ENCODE measurements at regions not wholly inside any gene's neighbourhood (a gene's known extent, or its start where the extent isn't known, plus 50 kb on each side); places are given as distances from the start of the nearest gene placed in this dataset.

DNA sequence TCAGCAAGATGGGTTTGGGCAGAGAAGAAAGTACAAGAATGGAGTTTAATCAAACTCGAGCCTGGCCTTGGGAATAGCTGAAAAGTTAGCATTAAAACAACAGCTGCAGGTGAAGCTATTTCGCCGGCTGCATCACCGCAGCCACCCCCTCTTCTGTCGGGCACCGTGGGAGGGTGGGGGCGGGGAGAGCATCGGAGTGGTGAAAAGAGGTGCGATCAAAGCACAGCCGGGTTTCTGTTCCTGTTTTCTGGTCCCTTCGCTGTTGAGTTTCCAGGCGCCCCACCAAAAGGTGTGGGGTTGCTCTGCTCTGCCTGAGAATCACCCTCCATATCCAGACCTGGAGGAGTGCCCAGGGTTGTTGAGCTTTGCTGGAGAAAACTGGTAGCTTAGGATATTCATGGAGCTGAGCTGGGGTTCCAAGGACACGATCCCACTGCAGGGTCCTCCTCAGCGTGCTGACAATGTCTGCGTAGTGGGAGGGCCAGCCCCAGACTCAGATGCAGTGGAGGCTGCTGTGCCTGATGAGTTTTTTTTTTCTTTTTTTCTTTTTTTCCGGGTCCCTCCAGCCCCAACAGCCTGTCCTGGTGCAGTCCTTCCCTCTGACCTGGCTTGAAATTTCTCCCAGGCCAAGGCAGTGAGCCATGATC lies 127.5 kb upstream of the C1orf174 start:
- H3K4me1 ChIP-seq (replicated peaks), result no peaks in the 10 kb centered on the region
- H3K36me3 ChIP-seq, result no peaks in the 10 kb centered on the region
- no peak overlapping the region for H3K4me3 ChIP-seq
- no peaks in the 10 kb centered on the region for H3K27me3 ChIP-seq (replicated peaks)
- DNase-seq (ENCODE audit: low read depth in 1 of 2, low spot score in 2 of 2), result no peak
- no peaks in the 10 kb centered on the region for H3K9me3 ChIP-seq (replicated peaks)
- no peak overlapping the region for H3K27ac ChIP-seq

DNA sequence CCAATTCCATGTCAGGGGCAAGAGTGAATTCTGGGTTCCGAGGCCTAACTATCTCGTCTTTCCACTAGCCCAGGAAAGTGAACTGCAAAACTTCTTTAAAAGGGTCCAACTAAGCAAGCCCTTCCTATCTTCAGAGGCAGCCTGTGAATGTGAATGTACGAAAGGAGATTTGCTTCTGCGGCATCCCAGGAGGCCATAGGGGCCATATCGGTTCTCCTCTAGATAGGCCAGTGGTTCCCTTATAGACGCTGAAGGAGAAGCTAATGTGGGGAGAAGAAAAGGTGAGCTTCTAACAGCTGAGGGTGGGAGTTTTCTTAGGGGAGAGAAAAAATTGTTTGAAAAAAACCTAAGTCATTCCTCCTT lies 128.0 kb upstream of the C1orf174 start:
- H3K4me1 ChIP-seq (replicated peaks), result no peaks in the 10 kb centered on the region
- H3K36me3 ChIP-seq, result no peaks in the 10 kb centered on the region
- H3K9me3 ChIP-seq (replicated peaks), result no peaks in the 10 kb centered on the region
- H3K27me3 ChIP-seq (replicated peaks), result no peaks in the 10 kb centered on the region
- no peak overlapping the region for H3K4me3 ChIP-seq
- H3K27ac ChIP-seq, result no peak overlapping the region
- DNase-seq (ENCODE audit: low read depth in 1 of 2, low spot score in 2 of 2), result no peak

DNA sequence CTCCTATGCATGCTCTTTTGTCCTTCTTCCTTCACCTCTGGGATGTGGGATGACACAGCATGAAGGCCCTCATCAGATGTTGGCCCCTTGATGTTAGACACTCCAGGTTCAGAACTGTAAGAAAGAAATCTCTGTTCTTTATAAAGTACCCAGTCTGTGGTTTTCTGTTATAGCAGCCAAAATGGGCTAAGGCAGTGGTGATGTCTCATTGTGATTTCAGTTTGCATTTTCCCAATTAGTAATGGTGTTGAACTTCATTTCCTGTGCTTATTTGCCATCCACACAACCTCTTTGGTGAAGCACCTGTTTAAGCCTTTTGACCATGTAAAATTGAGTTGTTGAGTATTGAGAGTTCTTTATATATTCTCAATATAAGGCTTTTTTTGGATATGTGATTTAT lies 129.3 kb upstream of the C1orf174 start:
- no peak for DNase-seq (ENCODE audit: low read depth in 1 of 2, low spot score in 2 of 2)
- Histone ChIP-seq H3K4me1 (replicated peaks) (no peaks in the 10 kb centered on the region), H3K27ac (no peak overlapping the region), H3K9me3 (replicated peaks) (no peaks in the 10 kb centered on the region), H3K27me3 (replicated peaks) (no peaks in the 10 kb centered on the region), H3K36me3 (no peaks in the 10 kb centered on the region), H3K4me3 (no peak overlapping the region)

DNA sequence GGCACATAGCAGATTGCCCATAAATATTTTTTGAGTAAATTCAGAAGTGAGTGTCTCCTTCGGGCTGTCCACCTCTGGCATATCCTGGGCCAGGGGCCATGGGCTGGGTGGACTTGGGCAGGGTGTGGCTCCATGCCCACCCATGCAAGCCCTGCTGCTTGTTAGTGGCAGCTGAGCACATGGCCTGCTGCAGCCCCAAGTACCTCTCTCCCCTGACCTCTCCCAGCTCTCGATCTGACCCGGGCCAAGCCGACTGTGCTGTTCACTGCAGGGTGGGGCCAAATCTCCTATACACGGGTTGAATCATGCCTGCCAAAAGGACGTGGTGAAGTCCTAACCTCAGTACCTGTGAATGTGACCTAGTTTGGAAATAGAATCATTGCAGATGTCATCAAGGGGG lies 132.5 kb upstream of the C1orf174 start:
- Histone ChIP-seq H3K27ac (no peak overlapping the region), H3K27me3 (replicated peaks) (no peaks in the 10 kb centered on the region), H3K4me1 (replicated peaks) (no peaks in the 10 kb centered on the region), H3K36me3 (no peaks in the 10 kb centered on the region), H3K4me3 (no peak overlapping the region), H3K9me3 (replicated peaks) (no peaks in the 10 kb centered on the region)
- no peak for DNase-seq (ENCODE audit: low read depth in 1 of 2, low spot score in 2 of 2)

DNA sequence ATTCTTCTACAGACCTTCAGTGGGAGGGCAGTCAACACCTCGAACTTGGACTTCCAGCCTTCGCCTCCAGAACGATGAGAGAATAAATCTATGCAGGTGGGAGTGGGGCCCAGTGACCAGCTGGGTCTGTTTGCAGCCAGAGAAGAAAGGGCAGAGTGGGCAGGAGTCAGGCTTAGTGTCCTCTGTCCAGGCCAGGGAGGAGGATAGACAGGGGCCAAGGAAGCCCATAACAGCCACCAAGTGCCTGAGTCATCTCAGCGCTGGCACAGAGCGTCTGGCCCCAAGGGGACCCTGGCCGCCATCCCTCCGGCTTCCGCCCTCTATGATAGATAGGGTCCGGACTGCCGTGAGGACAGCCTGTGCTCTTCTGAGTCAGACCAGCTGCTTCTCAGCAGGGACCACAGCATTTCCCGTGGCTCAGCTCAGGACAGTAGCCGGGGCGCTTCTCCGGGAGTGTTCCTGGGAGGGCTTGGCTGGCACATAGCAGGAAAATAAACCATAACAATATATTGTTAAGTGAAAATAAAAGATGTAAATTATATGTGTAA lies 133.1 kb upstream of the C1orf174 start:
- Histone ChIP-seq H3K4me1 (replicated peaks) (no peaks in the 10 kb centered on the region), H3K4me3 (no peak overlapping the region), H3K27me3 (replicated peaks) (no peaks in the 10 kb centered on the region), H3K36me3 (no peaks in the 10 kb centered on the region), H3K27ac (no peak overlapping the region), H3K9me3 (replicated peaks) (no peaks in the 10 kb centered on the region)
- no peak for DNase-seq (ENCODE audit: low read depth in 1 of 2, low spot score in 2 of 2)

DNA sequence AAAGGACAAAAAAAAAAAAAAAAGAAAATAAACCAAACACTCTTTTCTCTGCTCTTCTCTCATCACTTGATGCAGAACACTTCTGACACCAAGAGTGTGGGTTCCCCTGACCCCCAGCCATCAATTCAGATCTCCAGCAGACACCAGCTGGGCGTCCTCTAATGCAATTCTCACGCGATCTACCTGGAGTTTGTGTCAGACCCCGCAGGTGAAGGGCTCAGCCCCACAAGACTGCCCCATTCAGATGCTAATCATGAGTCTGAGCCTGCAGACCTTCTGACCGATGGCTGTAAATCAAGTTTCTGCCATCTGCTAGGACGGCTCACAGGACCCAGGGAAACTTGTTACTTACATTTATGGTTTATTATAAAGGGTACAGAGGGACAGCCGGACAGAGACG lies 133.6 kb upstream of the C1orf174 start:
- Histone ChIP-seq H3K4me1 (replicated peaks) (no peaks in the 10 kb centered on the region), H3K27ac (no peak overlapping the region), H3K36me3 (no peaks in the 10 kb centered on the region), H3K4me3 (no peak overlapping the region), H3K9me3 (replicated peaks) (no peaks in the 10 kb centered on the region), H3K27me3 (replicated peaks) (no peaks in the 10 kb centered on the region)
- no peak for DNase-seq (ENCODE audit: low read depth in 1 of 2, low spot score in 2 of 2)

DNA sequence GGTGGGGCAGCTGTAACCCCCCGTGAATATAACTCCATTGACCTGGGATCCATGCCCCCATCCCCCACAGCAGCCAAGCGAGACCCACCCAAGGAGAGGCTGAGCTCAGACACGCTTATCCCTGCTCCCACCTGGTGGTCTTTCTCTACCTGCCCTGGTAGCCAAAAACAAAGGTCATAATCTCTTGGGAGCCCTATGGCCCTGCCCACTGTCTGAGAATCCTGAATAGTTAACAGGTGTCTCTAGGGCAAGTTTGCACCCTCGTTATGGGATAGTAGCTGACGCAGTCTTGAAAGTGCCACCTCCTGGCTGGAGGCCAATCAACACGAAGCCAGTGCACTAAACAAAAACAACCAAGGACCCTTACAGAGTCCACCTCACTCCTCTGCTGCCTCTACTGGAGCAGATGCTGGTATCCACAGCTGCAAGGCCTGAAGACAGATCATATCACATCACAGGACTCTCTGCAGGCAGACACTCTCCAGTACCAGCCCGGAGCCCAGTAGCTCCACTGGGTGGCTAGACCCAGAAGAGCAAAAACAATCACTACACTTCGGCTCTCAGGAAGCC lies 134.3 kb upstream of the C1orf174 start:
- Histone ChIP-seq H3K4me3 (no peak overlapping the region), H3K27ac (no peak overlapping the region), H3K9me3 (replicated peaks) (no peaks in the 10 kb centered on the region), H3K36me3 (no peaks in the 10 kb centered on the region), H3K27me3 (replicated peaks) (no peaks in the 10 kb centered on the region), H3K4me1 (replicated peaks) (no peaks in the 10 kb centered on the region)
- no peak for DNase-seq (ENCODE audit: low read depth in 1 of 2, low spot score in 2 of 2)

DNA sequence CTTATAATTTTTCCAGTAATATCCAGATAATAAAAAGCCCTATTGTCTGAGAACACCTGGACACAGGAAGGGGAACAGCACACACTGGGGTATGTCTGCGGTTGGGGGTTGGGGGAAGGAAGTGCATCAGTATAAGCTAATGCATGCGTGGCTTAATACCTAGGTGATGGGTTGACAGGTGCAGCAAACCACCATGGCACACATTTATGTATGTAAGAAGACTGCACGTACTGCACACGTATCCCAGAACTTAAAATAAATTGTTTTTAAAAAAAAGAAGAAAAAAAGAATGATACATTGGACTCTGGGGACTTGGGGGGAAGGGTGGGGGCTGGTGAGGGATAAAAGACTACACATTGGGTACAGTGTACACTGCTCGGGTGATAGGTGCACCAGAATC lies 144.9 kb upstream of the C1orf174 start:
- H3K9me3 ChIP-seq (replicated peaks), result no peaks in the 10 kb centered on the region
- no peaks in the 10 kb centered on the region for H3K27me3 ChIP-seq (replicated peaks)
- H3K4me3 ChIP-seq, result no peak overlapping the region
- no peak overlapping the region for H3K27ac ChIP-seq
- H3K4me1 ChIP-seq (replicated peaks), result no peaks in the 10 kb centered on the region
- DNase-seq (ENCODE audit: low read depth in 1 of 2, low spot score in 2 of 2), result no peak
- H3K36me3 ChIP-seq, result no peaks in the 10 kb centered on the region

DNA sequence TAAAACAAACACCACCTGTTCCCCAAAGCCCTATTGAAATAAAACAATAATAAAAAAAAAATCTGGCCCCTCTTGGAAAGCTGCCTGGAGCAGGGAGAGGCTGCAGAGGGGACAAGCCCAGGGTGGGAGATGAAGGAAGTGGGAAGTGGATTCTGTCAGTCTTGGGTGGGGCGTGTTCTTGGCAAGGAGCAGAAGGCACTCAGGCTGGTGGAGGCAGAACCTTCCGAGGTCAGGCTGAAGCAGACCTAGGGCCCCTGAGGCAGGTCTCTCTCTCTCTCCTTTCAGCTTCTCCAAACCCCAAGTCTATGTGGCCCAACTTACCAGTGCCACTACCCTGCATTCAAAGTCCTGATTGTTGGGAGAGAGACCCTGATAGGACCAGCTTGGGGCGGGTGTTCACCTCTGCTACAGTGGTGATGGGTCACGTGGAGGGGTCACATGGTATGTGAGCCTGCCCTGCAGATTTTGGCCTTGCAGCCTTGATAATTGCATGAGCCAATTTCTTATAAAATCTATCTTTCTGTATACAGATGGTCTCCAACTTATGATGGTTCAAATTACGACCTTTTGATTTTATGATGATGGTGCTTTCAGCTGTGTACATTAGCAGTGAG lies 145.4 kb upstream of the C1orf174 start:
- no peak for DNase-seq (ENCODE audit: low read depth in 1 of 2, low spot score in 2 of 2)
- no peaks in the 10 kb centered on the region for H3K36me3 ChIP-seq
- no peaks in the 10 kb centered on the region for H3K4me1 ChIP-seq (replicated peaks)

DNA sequence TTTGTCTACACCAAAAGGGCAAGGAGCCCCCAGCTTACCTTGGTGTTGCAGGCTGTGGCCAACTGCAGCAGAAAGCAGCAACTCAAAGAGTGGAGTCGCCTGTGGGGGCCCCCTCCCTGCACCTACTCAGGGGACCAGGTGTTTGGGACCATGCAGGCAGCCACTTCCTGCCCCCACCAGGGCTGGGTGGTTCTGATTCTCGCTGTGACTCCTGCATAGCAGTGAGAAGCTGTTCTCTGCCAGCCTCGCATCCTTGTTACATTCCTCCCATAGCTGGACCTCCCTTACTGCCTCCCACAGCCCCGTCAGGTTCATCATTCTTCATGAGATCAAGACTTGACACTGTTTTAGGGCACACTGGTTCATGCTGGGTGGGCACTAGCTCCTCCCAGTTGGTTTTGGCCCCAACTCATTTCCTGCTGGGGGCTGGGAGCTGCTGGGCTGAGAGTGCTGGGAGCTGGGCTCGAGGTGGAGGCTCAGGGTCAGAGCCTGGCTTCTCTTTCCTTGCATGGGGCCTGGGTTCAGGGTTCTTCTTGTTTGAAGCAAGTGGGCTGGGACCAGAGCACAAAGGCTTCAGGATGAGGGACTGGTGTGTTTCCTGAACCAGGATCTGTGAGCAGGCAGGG lies 146.9 kb upstream of the C1orf174 start:
- H3K4me1 ChIP-seq (replicated peaks), result no peaks in the 10 kb centered on the region
- no peaks in the 10 kb centered on the region for H3K9me3 ChIP-seq (replicated peaks)
- DNase-seq (ENCODE audit: low read depth in 1 of 2, low spot score in 2 of 2), result no peak
- H3K27me3 ChIP-seq (replicated peaks), result no peaks in the 10 kb centered on the region
- H3K36me3 ChIP-seq, result no peaks in the 10 kb centered on the region
- H3K27ac ChIP-seq, result no peak overlapping the region
- no peak overlapping the region for H3K4me3 ChIP-seq

More for the DNA sequence above, 145.4 kb upstream of the C1orf174 start:
- no peaks in the 10 kb centered on the region for H3K27me3 ChIP-seq (replicated peaks)
- no peak overlapping the region for H3K4me3 ChIP-seq
- H3K9me3 ChIP-seq (replicated peaks), result no peaks in the 10 kb centered on the region
- H3K27ac ChIP-seq, result no peak overlapping the region

DNA sequence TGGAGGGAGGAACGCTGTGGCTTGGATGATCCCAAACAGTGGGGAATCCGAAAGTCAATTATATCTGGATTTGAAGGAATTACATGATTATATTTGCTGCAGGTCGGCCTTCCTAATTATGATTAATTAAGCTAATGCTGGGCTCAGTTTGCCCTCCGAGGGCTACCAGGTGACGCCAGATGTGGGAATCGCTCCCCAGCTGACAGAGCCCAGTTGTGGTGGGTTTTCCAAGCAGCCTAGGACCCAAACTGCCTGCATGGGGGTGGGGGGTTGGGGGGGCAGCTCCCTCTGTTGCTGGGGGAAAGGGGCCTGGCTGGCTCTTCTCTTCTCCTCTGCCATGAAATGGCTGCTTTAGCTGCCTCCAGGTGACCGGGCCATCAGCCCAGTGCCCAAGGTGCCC lies 147.6 kb upstream of the C1orf174 start:
- no peaks in the 10 kb centered on the region for H3K27me3 ChIP-seq (replicated peaks)
- H3K27ac ChIP-seq, result no peak overlapping the region
- no peak overlapping the region for H3K4me3 ChIP-seq
- no peak for DNase-seq (ENCODE audit: low read depth in 1 of 2, low spot score in 2 of 2)
- H3K9me3 ChIP-seq (replicated peaks), result no peaks in the 10 kb centered on the region
- H3K36me3 ChIP-seq, result no peaks in the 10 kb centered on the region
- H3K4me1 ChIP-seq (replicated peaks), result no peaks in the 10 kb centered on the region

DNA sequence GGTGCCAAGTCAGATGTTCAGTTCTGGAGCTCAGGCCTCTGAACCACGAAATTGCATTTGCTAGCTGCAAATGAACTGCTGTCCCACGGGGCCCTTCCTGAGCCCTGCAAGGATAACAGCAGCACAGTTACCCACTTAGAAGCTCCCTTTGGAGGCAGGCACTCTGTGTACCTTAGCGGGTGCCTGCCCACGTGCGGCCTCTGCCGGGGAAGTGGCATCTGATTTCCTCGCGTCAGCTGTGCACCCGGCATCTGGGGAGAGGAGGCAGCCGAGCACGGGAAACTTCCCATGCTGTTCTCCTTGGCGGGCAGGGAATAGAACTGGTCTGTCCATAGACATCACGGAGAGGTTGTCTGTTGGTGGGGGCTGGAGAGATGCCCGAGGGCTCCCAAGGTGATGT lies 148.0 kb upstream of the C1orf174 start:
- Histone ChIP-seq H3K9me3 (replicated peaks) (no peaks in the 10 kb centered on the region), H3K4me1 (replicated peaks) (no peaks in the 10 kb centered on the region), H3K4me3 (no peak overlapping the region), H3K27ac (no peak overlapping the region), H3K27me3 (replicated peaks) (no peaks in the 10 kb centered on the region), H3K36me3 (no peaks in the 10 kb centered on the region)
- no peak for DNase-seq (ENCODE audit: low read depth in 1 of 2, low spot score in 2 of 2)

DNA sequence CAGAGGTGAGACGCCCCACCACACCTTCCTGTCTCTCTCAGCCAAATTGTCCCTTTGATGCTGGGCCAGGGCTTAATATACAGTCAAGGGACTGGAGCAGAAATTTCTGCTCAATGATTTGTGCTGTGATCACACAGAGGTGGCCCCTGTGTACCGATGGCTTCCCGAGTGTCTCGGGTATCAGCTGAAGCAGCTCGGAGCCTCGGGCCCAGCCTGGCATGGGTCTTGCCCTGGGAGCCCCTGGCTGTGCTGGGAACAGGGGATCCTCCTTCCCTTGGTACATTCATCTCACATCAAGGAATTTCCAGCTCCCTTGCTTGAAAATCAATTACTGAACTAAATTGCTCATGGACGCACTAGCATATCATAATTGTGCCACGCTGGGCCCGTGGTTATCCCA lies 148.8 kb upstream of the C1orf174 start:
- Histone ChIP-seq H3K27me3 (replicated peaks) (no peaks in the 10 kb centered on the region), H3K36me3 (no peaks in the 10 kb centered on the region), H3K27ac (no peak overlapping the region), H3K4me3 (no peak overlapping the region), H3K9me3 (replicated peaks) (no peaks in the 10 kb centered on the region), H3K4me1 (replicated peaks) (no peaks in the 10 kb centered on the region)
- no peak for DNase-seq (ENCODE audit: low read depth in 1 of 2, low spot score in 2 of 2)

DNA sequence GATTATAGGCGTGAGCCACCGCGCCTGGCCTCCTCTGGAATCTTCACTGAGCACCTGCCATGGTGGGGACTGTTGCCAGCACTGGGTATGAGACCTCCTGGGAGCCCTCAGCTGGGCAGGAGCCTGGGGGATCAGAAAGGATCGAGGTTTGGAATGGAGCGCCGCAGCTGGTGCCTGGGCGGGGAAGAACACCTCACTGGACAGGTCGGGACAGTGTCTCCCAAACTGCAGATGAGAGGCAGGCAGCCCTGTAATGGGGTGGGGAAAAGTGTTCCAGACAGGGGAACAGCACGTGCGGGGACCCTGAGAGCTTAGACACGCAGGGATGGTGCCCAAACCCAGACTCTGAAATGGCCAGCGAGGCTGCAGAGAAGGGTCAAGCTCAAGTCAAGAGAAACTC lies 150.9 kb upstream of the C1orf174 start:
- Histone ChIP-seq H3K9me3 (replicated peaks) (peaks cover 3% of the 10 kb centered on the region; the same call in 1 of the 2 replicates), H3K4me3 (no peak overlapping the region)

More for the DNA sequence above, 150.9 kb upstream of the C1orf174 start:
- no peak overlapping the region for H3K27ac ChIP-seq
- DNase-seq (ENCODE audit: low read depth in 1 of 2, low spot score in 2 of 2), result no peak
- H3K36me3 ChIP-seq, result no peaks in the 10 kb centered on the region
- no peaks in the 10 kb centered on the region for H3K4me1 ChIP-seq (replicated peaks)
- H3K27me3 ChIP-seq (replicated peaks), result no peaks in the 10 kb centered on the region
